Fibroblast of the aortic adventitia (primary cell): ENCODE measurements at regions not wholly inside any gene's neighbourhood (a gene's known extent, or its start where the extent isn't known, plus 50 kb on each side); places are given as distances from the start of the nearest gene placed in this dataset.

Experiments
- DNase-seq: peaks from one replicate; pipeline ENCODE4 v3.0.0-alpha.2; 2010; ENCODE audit warnings: low read depth
- H3K4me3 ChIP-seq: 2 replicates; pipeline ENCODE4 v1.5.1; 2011; ENCODE audit warnings: low read depth, mild to moderate bottlenecking, control low read depth, low read length, moderate library complexity
- CTCF ChIP-seq: IDR thresholded peaks from 2 replicates; pipeline ENCODE4 v1.5.1; 2011; ENCODE audit warnings: mild to moderate bottlenecking, low read length, control low read depth, inconsistent platforms; ENCODE audit not compliant: insufficient read depth

GRCh38 chr3:88385090-88385489 is 235.3 kb downstream of the C3orf38 start:
- no peak for TF ChIP-seq CTCF
- DNase-seq: no peak
- H3K4me3 ChIP-seq: no peak overlapping the region

- H3K4me3 ChIP-seq: no peak overlapping the region
- no peak for DNase-seq
- TF ChIP-seq CTCF: no peak
Observed at GRCh38 chr3:88398581-88398980, 248.8 kb downstream of the C3orf38 start.

- DNase-seq: no peak
- TF ChIP-seq CTCF: no peak
- no peak overlapping the region for H3K4me3 ChIP-seq
Observed at GRCh38 chr3:88403319-88403718, 253.6 kb downstream of the C3orf38 start.

GRCh38 chr3:88408097-88408496 is 258.3 kb downstream of the C3orf38 start:
- no peak overlapping the region for H3K4me3 ChIP-seq
- no peak for TF ChIP-seq CTCF
- DNase-seq: no peak

- DNase-seq: no peak
- no peak overlapping the region for H3K4me3 ChIP-seq
- TF ChIP-seq CTCF: no peak
Observed at GRCh38 chr3:88408935-88409334, 259.2 kb downstream of the C3orf38 start.

GRCh38 chr3:88410259-88410658 is 260.5 kb downstream of the C3orf38 start:
- no peak for DNase-seq
- TF ChIP-seq CTCF: no peak
- no peak overlapping the region for H3K4me3 ChIP-seq

GRCh38 chr3:88412346-88412745 is 262.6 kb downstream of the C3orf38 start:
- DNase-seq: no peak
- TF ChIP-seq CTCF: no peak
- no peak overlapping the region for H3K4me3 ChIP-seq
